HCT116 (cell line): ENCODE measurements at regions not wholly inside any gene's neighbourhood (a gene's known extent, or its start where the extent isn't known, plus 50 kb on each side); places are given as distances from the start of the nearest gene placed in this dataset.

ENCODE experiments used
- ATAC-seq: fragments of 200-7000 bp; cut with Tn5 transposase; 2 replicates; pipeline ENCODE4 v1.9.1; 2020; ENCODE audit warnings: mild to moderate bottlenecking, moderate library complexity
- BruUV-seq: library from RNA; stranded (reverse); fragments of 400-500 nt; replicated peaks from 2 replicates; lab custom pipeline; 2021; lab: Mats Ljungman, UMichigan
- CTCF ChIA-PET: fragments of 300-600 bp; sonication (Branson Sonifier 250); formaldehyde crosslinking; loops from one replicate; lab custom pipeline; 2021; ENCODE audit warnings: antibody characterized with exemption; lab: Charles Lee
- POLR2A ChIA-PET: fragments of 300-600, 350-600 bp; sonication (Branson Sonifier 250); formaldehyde crosslinking; loops from one replicate; lab custom pipeline; 2021; ENCODE audit warnings: antibody characterized with exemption; lab: Charles Lee
- RAD21 ChIA-PET, 2 experiments: fragments of 300-600 bp; sonication (Branson Sonifier 250); formaldehyde crosslinking; loops; one replicate each; lab custom pipeline; 2023; ENCODE audit warnings: low total read pairs in 2 of 2; ENCODE audit not compliant: uncharacterized antibody in 2 of 2, unreplicated experiment in 2 of 2, low non-redundant PET in 1 of 2; lab: Charles Lee
- DNase-seq: peaks from one replicate; pipeline ENCODE4 v3.0.0-alpha.2; 2010; ENCODE audit warnings: low read depth, low spot score
- H2AFZ ChIP-seq: fragments of 200-600 bp; shearing (Covaris generic), sonication (generic); 2 replicates; pipeline ENCODE4 v1.6.1; 2017; ENCODE audit warnings: low read depth, mixed run types, mixed read lengths, antibody characterized with exemption, low read length; ENCODE audit not compliant: poor library complexity, severe bottlenecking
- H3K27ac ChIP-seq: 2 replicates; pipeline ENCODE4 v1.5.1; 2012; ENCODE audit warnings: low read depth, low read length
- H3K27me3 ChIP-seq: fragments of 200-600 bp; sonication (generic); 2 replicates; pipeline ENCODE4 v1.6.1; 2016; ENCODE audit warnings: mixed run types, low read length, mixed read lengths; ENCODE audit not compliant: insufficient read depth
- H3K36me3 ChIP-seq, 2 experiments: fragments of 200-500 bp in 1 of 2; fragments of 200-600 bp in 1 of 2; sonication (Bioruptor generic) in 1 of 2; sonication (generic) in 1 of 2; 2 replicates each; pipeline versions ENCODE4 v1.5.1 to v1.6.1; 2014 to 2016; ENCODE audit warnings: low read length in 2 of 2, inconsistent platforms in 1 of 2, mixed read lengths in 1 of 2, mixed run types in 1 of 2; ENCODE audit not compliant: insufficient read depth in 2 of 2, control insufficient read depth in 1 of 2
- H3K4me1 ChIP-seq, 2 experiments: fragments of 200-600 bp in 1 of 2; sonication (generic) in 1 of 2; 2 replicates each; pipeline versions ENCODE4 v1.5.1 to v1.6.1; 2012 to 2017; ENCODE audit warnings: low read length in 2 of 2, inconsistent platforms in 1 of 2, mild to moderate bottlenecking in 1 of 2, mixed read lengths in 1 of 2, mixed run types in 1 of 2, moderate library complexity in 1 of 2; ENCODE audit not compliant: insufficient read depth in 2 of 2, control insufficient read depth in 1 of 2
- H3K4me2 ChIP-seq: fragments of 200-600 bp; sonication (generic); 2 replicates; pipeline ENCODE4 v1.6.1; 2017; ENCODE audit warnings: mixed run types, low read length, mixed read lengths
- H3K4me3 ChIP-seq, 2 experiments: fragments of 200-600 bp in 1 of 2; sonication (generic) in 1 of 2; replicated peaks in 1 of 2; 2 replicates each; pipeline ENCODE4 v1.5.1; 2011 to 2016; ENCODE audit warnings: low read length in 2 of 2, control low read depth in 1 of 2, low read depth in 1 of 2, mild to moderate bottlenecking in 1 of 2, mixed read lengths in 1 of 2, mixed run types in 1 of 2
- H3K79me2 ChIP-seq: fragments of 200-600 bp; sonication (generic); 2 replicates; pipeline ENCODE4 v1.6.1; 2017; ENCODE audit warnings: mild to moderate bottlenecking, mixed run types, low read length, moderate library complexity, mixed read lengths; ENCODE audit not compliant: insufficient read depth
- H3K9ac ChIP-seq: fragments of 200-600 bp; sonication (generic); 2 replicates; pipeline ENCODE4 v1.6.1; 2016; ENCODE audit warnings: low read length, mixed read lengths
- H3K9me2 ChIP-seq: fragments of 200-600 bp; sonication (generic), shearing (Covaris generic); 2 replicates; pipeline ENCODE4 v1.6.1; 2017; ENCODE audit warnings: mixed run types, mild to moderate bottlenecking, moderate library complexity; ENCODE audit not compliant: insufficient read depth
- H3K9me3 ChIP-seq, 2 experiments: fragments of 200-500 bp in 1 of 2; fragments of 200-600 bp in 1 of 2; sonication (Bioruptor generic) in 1 of 2; sonication (generic) in 1 of 2; 2 replicates each; pipeline ENCODE4 v1.6.1; 2014 to 2017; ENCODE audit warnings: low read length in 2 of 2, mixed read lengths in 2 of 2, inconsistent platforms in 1 of 2, low read depth in 1 of 2, mild to moderate bottlenecking in 1 of 2, mixed run types in 1 of 2, moderate library complexity in 1 of 2; ENCODE audit not compliant: control insufficient read depth in 1 of 2, insufficient read depth in 1 of 2
- H4K20me1 ChIP-seq: fragments of 200-600 bp; sonication (generic), shearing (Covaris generic); 2 replicates; pipeline ENCODE4 v1.6.1; 2017; ENCODE audit warnings: mixed run types, mild to moderate bottlenecking, moderate library complexity; ENCODE audit not compliant: insufficient read depth
- EGR1 ChIP-seq: IDR thresholded peaks from 2 replicates; pipeline ENCODE4 v1.6.1; 2012; ENCODE audit warnings: low read depth
- ELF1 ChIP-seq: IDR thresholded peaks from 2 replicates; pipeline ENCODE4 v1.6.1; 2012; ENCODE audit warnings: low read depth, borderline replicate concordance
- EZH2 ChIP-seq: fragments of 200-600 bp; sonication (generic); IDR thresholded peaks from 2 replicates; pipeline ENCODE4 v1.6.1; 2017; ENCODE audit warnings: antibody characterized with exemption, mixed run types
- JUND ChIP-seq: IDR thresholded peaks from 2 replicates; pipeline ENCODE4 v1.6.1; 2012
- POLR2AphosphoS5 ChIP-seq: IDR thresholded peaks from 2 replicates; pipeline ENCODE4 v1.6.1; 2011; ENCODE audit warnings: mild to moderate bottlenecking, low read depth, low read length, moderate library complexity
- RAD21 ChIP-seq: IDR thresholded peaks from 2 replicates; pipeline ENCODE4 v1.6.1; 2012; ENCODE audit warnings: low read depth, mild to moderate bottlenecking
- SP1 ChIP-seq: IDR thresholded peaks from 2 replicates; pipeline ENCODE4 v1.6.1; 2012; ENCODE audit warnings: low read depth
- SRF ChIP-seq: IDR thresholded peaks from 2 replicates; pipeline ENCODE4 v1.6.1; 2012; ENCODE audit warnings: low read depth
- YY1 ChIP-seq: IDR thresholded peaks from 2 replicates; pipeline ENCODE4 v1.6.1; 2011; ENCODE audit warnings: low read length, low read depth, moderate library complexity, mild to moderate bottlenecking; ENCODE audit not compliant: insufficient replicate concordance; ENCODE audit errors: extremely low read depth
- intact Hi-C: fragments of 100-400 bp; cut with micrococcal nuclease; formaldehyde crosslinking; loops from 2 replicates; pipeline ENCODE4 v1.10.0; 2022
- TF ChIP-seq, protein P1 (sequence below): IDR thresholded peaks from 2 replicates; pipeline ENCODE4 v1.6.1; 2011; ENCODE audit warnings: mild to moderate bottlenecking, low read length, moderate library complexity; ENCODE audit not compliant: insufficient replicate concordance; ENCODE audit errors: extremely low read depth
- TF ChIP-seq, protein P2 (sequence below): IDR thresholded peaks from 2 replicates; pipeline ENCODE4 v1.6.1; 2012

DNA sequence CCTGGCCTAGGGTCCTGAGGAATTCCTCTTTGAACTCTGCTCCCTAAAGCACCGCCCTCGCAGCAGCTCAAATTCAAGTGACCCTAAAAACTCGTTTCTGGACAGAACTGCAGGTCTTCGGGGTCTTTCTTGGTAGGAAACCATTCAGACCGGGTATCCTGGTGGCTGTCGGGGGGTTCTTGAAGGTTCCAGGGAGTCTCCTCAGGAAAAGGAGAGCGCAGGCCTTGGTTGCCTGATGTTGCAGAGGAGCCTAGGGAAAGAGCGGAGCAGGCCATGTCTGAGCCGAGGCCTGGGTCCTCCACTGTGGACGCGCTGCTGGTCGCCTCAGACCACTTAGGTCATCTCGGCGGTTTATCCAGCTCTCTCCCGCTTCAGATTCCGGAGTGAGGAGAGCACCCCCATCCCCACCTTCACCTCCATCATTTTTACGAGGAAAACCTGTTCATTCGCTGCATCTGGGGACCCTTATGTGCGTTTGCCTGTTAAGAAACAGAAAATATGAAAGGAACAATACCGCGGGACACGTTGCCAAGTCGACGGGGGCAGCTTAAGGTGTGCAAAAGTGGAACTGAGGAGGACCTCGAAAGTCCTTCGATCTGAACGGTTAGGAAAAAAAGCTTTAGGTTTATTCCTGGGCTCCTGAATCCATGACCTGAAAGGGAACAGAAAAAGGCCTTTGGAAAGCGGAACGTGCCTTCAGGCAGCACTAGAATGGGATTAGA, 299.4 kb downstream of the PARP8 start:
- Histone ChIP-seq H2AFZ (no peak overlapping the region), H3K79me2 (no peaks in the 10 kb centered on the region), H3K4me1 (no peaks in the 10 kb centered on the region; a peak in 1 of 4 replicates), H3K4me2 (no peak overlapping the region), H3K9me3 (no peaks in the 10 kb centered on the region), H3K9me2 (no peaks in the 10 kb centered on the region), H3K27ac (no peak overlapping the region), H3K9ac (no peak overlapping the region), H4K20me1 (no peaks in the 10 kb centered on the region), H3K4me3 (no peak overlapping the region), H3K27me3 (no peaks in the 10 kb centered on the region), H3K36me3 (no peaks in the 10 kb centered on the region)
- POLR2A ChIA-PET, result no interaction called here
- intact Hi-C loops, result no loop called here
- CTCF ChIA-PET, result no interaction called here
- DNase-seq (no peak), ATAC-seq (no peak)
- RAD21 ChIA-PET, result no interaction called here
- no peak for TF ChIP-seq EGR1
- TF ChIP-seq, protein P1, sequence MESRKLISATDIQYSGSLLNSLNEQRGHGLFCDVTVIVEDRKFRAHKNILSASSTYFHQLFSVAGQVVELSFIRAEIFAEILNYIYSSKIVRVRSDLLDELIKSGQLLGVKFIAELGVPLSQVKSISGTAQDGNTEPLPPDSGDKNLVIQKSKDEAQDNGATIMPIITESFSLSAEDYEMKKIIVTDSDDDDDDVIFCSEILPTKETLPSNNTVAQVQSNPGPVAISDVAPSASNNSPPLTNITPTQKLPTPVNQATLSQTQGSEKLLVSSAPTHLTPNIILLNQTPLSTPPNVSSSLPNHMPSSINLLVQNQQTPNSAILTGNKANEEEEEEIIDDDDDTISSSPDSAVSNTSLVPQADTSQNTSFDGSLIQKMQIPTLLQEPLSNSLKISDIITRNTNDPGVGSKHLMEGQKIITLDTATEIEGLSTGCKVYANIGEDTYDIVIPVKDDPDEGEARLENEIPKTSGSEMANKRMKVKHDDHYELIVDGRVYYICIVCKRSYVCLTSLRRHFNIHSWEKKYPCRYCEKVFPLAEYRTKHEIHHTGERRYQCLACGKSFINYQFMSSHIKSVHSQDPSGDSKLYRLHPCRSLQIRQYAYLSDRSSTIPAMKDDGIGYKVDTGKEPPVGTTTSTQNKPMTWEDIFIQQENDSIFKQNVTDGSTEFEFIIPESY, result no peak
- TF ChIP-seq EZH2, result no peak
- BruUV-seq, result no TSS peak

DNA sequence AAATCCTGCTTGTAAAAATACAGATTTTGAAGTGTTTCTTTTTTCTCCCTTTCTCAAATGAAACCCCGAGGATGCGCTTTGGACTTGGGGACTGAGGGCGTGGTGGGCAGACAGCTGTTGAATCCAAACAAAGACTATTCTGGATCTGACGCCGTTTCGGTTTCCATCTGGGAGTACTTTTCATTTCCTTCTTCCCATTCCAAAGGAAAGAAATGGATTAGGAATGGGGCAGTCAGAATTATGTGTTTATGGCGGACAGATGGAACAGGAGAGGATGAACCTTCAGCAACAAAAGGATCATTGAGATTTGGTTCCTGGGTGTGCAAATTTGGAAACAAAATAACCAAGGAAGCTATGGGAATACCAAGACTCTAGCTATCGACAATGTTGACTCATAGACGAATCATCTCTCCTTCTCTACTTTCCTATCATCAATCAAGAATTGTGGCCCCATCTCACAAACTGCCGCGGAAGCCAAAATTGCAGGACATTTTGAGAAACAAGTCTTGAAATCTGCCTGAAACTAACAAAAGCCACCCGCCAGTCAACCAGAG, 300.6 kb downstream of the PARP8 start:
- no peaks in the 10 kb centered on the region for H3K36me3 ChIP-seq
- no peaks in the 10 kb centered on the region for H3K27me3 ChIP-seq
- no peaks in the 10 kb centered on the region for H4K20me1 ChIP-seq
- ChIA-PET CTCF (no interaction called here), RAD21 (no interaction called here), POLR2A (no interaction called here)
- no peaks in the 10 kb centered on the region for H3K9me3 ChIP-seq
- no peak overlapping the region for H2AFZ ChIP-seq
- H3K4me3 ChIP-seq, result no peak overlapping the region
- no peaks in the 10 kb centered on the region; a peak in 1 of 4 replicates for H3K4me1 ChIP-seq
- intact Hi-C loops, result no loop called here
- no TSS peak for BruUV-seq
- no peaks in the 10 kb centered on the region for H3K79me2 ChIP-seq
- DNase-seq (no peak), ATAC-seq (no peak)
- no peak overlapping the region for H3K27ac ChIP-seq
- H3K9ac ChIP-seq, result no peak overlapping the region
- no peak overlapping the region for H3K4me2 ChIP-seq
- no peaks in the 10 kb centered on the region for H3K9me2 ChIP-seq
- TF ChIP-seq, protein P2, sequence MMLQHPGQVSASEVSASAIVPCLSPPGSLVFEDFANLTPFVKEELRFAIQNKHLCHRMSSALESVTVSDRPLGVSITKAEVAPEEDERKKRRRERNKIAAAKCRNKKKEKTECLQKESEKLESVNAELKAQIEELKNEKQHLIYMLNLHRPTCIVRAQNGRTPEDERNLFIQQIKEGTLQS, result no peak
- TF ChIP-seq POLR2AphosphoS5 (no peak), ELF1 (no peak), SP1 (no peak), RAD21 (no peak), JUND (no peak), YY1 (no peak), SRF (no peak)
